ENCODE measurements at regions not wholly inside any gene's neighbourhood (a gene's known extent, or its start where the extent isn't known, plus 50 kb on each side); places are given as distances from the start of the nearest gene placed in this dataset.

GRCh38 chr1:199101139-199101538 lies 462.3 kb downstream of the PTPRC start:
- H3K79me1 ChIP-seq (ENCODE audit: low read depth, low read length) = no peaks in the 10 kb centered on the region
- no peak overlapping the region for H3K23ac ChIP-seq (ENCODE audit: low read depth, low read length, poor library complexity)
- H3K4me2 ChIP-seq (ENCODE audit: insufficient read depth, low read length, poor library complexity, severe bottlenecking) = no peak overlapping the region
- no peaks in the 10 kb centered on the region for H3K36me3 ChIP-seq (replicated peaks in 1 of 2; ENCODE audit: control insufficient read depth in 2 of 2, insufficient read depth in 2 of 2, low read length in 2 of 2)
- H2BK12ac ChIP-seq (ENCODE audit: low read length) = no peak overlapping the region
- no peak overlapping the region for H3K4ac ChIP-seq (ENCODE audit: low read length)
- no peak overlapping the region for H3K18ac ChIP-seq (ENCODE audit: low read length)
- no peak overlapping the region for H4K91ac ChIP-seq (ENCODE audit: low read depth, low read length, poor library complexity)
- H2BK15ac ChIP-seq (ENCODE audit: low read length) = no peak overlapping the region
- H3K27ac ChIP-seq (replicated peaks; ENCODE audit: low read length) = no peak overlapping the region
- no peak overlapping the region for H2BK5ac ChIP-seq (ENCODE audit: low read length)
- no peaks in the 10 kb centered on the region for H3K4me1 ChIP-seq (ENCODE audit: control insufficient read depth in 2 of 2, insufficient read depth in 1 of 2, low read depth in 1 of 2, low read length in 2 of 2)
- no peaks in the 10 kb centered on the region for H3K9me3 ChIP-seq (replicated peaks in 1 of 2; ENCODE audit: control insufficient read depth in 2 of 2, insufficient read depth in 1 of 2, low read depth in 1 of 2, low read length in 2 of 2)
- WGBS, 2 donors (ENCODE audit: extremely low coverage in 2 of 2, insufficient read length in 2 of 2, insufficient replicate concordance in 1 of 2) = no CpG with 5 or more reads among the region's 5 CpGs
- DNase-seq (ENCODE audit: low spot score) = no peak
- H3K4me3 ChIP-seq (ENCODE audit: low read length in 2 of 2) = no peak overlapping the region
- no peak overlapping the region for H2AK5ac ChIP-seq (ENCODE audit: low read depth, low read length)
- H2AFZ ChIP-seq (ENCODE audit: low read length) = no peak overlapping the region
- no peaks in the 10 kb centered on the region for H3K27me3 ChIP-seq (ENCODE audit: control insufficient read depth in 3 of 3, insufficient read depth in 3 of 3, low read depth in 1 of 3, low read length in 3 of 3)
- no peak overlapping the region for H3K9ac ChIP-seq (ENCODE audit: low read depth, low read length, poor library complexity)
- H2BK120ac ChIP-seq (ENCODE audit: low read depth, low read length) = no peak overlapping the region
- H4K8ac ChIP-seq (ENCODE audit: low read depth, low read length) = no peak overlapping the region
- H3K14ac ChIP-seq (ENCODE audit: low read length) = no peak overlapping the region

- no CpG with 5 or more reads among the region's 3 CpGs for WGBS, 2 donors (ENCODE audit: extremely low coverage in 2 of 2, insufficient read length in 2 of 2, insufficient replicate concordance in 1 of 2)
- no peak overlapping the region for H4K8ac ChIP-seq (ENCODE audit: low read depth, low read length)
- no peak overlapping the region for H2AK5ac ChIP-seq (ENCODE audit: low read depth, low read length)
- no peak overlapping the region for H2BK120ac ChIP-seq (ENCODE audit: low read depth, low read length)
- H3K14ac ChIP-seq (ENCODE audit: low read length) = no peak overlapping the region
- H3K9me3 ChIP-seq (replicated peaks in 1 of 2; ENCODE audit: control insufficient read depth in 2 of 2, insufficient read depth in 1 of 2, low read depth in 1 of 2, low read length in 2 of 2) = no peaks in the 10 kb centered on the region
- no peaks in the 10 kb centered on the region for H3K27me3 ChIP-seq (ENCODE audit: control insufficient read depth in 3 of 3, insufficient read depth in 3 of 3, low read depth in 1 of 3, low read length in 3 of 3)
- no peak for DNase-seq (ENCODE audit: low spot score)
- H2BK15ac ChIP-seq (ENCODE audit: low read length) = no peak overlapping the region
- no peak overlapping the region for H3K27ac ChIP-seq (replicated peaks; ENCODE audit: low read length)
- no peak overlapping the region for H2AFZ ChIP-seq (ENCODE audit: low read length)
- no peaks in the 10 kb centered on the region for H3K36me3 ChIP-seq (replicated peaks in 1 of 2; ENCODE audit: control insufficient read depth in 2 of 2, insufficient read depth in 2 of 2, low read length in 2 of 2)
- no peak overlapping the region for H3K18ac ChIP-seq (ENCODE audit: low read length)
- no peaks in the 10 kb centered on the region for H3K79me1 ChIP-seq (ENCODE audit: low read depth, low read length)
- no peak overlapping the region for H2BK12ac ChIP-seq (ENCODE audit: low read length)
- no peaks in the 10 kb centered on the region for H3K4me1 ChIP-seq (ENCODE audit: control insufficient read depth in 2 of 2, insufficient read depth in 1 of 2, low read depth in 1 of 2, low read length in 2 of 2)
- H3K9ac ChIP-seq (ENCODE audit: low read depth, low read length, poor library complexity) = no peak overlapping the region
- H4K91ac ChIP-seq (ENCODE audit: low read depth, low read length, poor library complexity) = no peak overlapping the region
- H3K4me2 ChIP-seq (ENCODE audit: insufficient read depth, low read length, poor library complexity, severe bottlenecking) = no peak overlapping the region
- no peak overlapping the region for H3K4me3 ChIP-seq (ENCODE audit: low read length in 2 of 2)
- no peak overlapping the region for H3K23ac ChIP-seq (ENCODE audit: low read depth, low read length, poor library complexity)
- H3K4ac ChIP-seq (ENCODE audit: low read length) = no peak overlapping the region
- H2BK5ac ChIP-seq (ENCODE audit: low read length) = no peak overlapping the region
These were observed 462.8 kb downstream of the PTPRC start for GRCh38 chr1:199101635-199102034.

DNA sequence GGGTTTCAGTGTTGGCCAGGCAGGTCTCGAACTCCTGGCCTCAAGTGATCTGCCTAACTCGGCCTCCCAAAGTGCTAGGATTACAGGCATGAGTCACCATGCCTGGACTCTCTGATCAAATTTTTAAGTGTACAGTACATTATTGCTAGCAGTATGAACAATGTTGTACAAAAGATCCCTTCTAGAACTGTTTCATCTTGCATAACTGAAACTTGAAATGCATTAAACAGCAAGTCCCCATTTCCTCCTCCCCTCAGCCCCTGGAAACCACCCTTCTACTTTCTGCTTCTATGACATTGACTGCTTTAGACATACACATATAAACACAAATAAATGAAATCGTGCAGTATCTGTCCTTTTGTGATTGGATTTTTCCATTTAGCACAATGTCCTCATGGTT lies 463.4 kb downstream of the PTPRC start:
- WGBS, 2 donors (ENCODE audit: extremely low coverage in 2 of 2, insufficient read length in 2 of 2, insufficient replicate concordance in 1 of 2) = no CpG with 5 or more reads among the region's 3 CpGs
- Histone ChIP-seq H3K23ac (ENCODE audit: low read depth, low read length, poor library complexity) (no peak overlapping the region), H2BK15ac (ENCODE audit: low read length) (no peak overlapping the region), H4K91ac (ENCODE audit: low read depth, low read length, poor library complexity) (no peak overlapping the region), H3K36me3 (replicated peaks in 1 of 2; ENCODE audit: control insufficient read depth in 2 of 2, insufficient read depth in 2 of 2, low read length in 2 of 2) (no peaks in the 10 kb centered on the region), H3K4ac (ENCODE audit: low read length) (no peak overlapping the region), H3K4me3 (ENCODE audit: low read length in 2 of 2) (no peak overlapping the region), H3K27me3 (ENCODE audit: control insufficient read depth in 3 of 3, insufficient read depth in 3 of 3, low read depth in 1 of 3, low read length in 3 of 3) (no peaks in the 10 kb centered on the region), H3K79me1 (ENCODE audit: low read depth, low read length) (no peaks in the 10 kb centered on the region), H2BK12ac (ENCODE audit: low read length) (no peak overlapping the region), H3K9me3 (replicated peaks in 1 of 2; ENCODE audit: control insufficient read depth in 2 of 2, insufficient read depth in 1 of 2, low read depth in 1 of 2, low read length in 2 of 2) (no peaks in the 10 kb centered on the region), H3K4me2 (ENCODE audit: insufficient read depth, low read length, poor library complexity, severe bottlenecking) (no peak overlapping the region), H2AK5ac (ENCODE audit: low read depth, low read length) (no peak overlapping the region), H3K4me1 (ENCODE audit: control insufficient read depth in 2 of 2, insufficient read depth in 1 of 2, low read depth in 1 of 2, low read length in 2 of 2) (no peaks in the 10 kb centered on the region), H3K14ac (ENCODE audit: low read length) (no peak overlapping the region), H3K18ac (ENCODE audit: low read length) (no peak overlapping the region), H2AFZ (ENCODE audit: low read length) (no peak overlapping the region), H3K9ac (ENCODE audit: low read depth, low read length, poor library complexity) (no peak overlapping the region), H2BK120ac (ENCODE audit: low read depth, low read length) (no peak overlapping the region), H2BK5ac (ENCODE audit: low read length) (no peak overlapping the region), H4K8ac (ENCODE audit: low read depth, low read length) (no peak overlapping the region), H3K27ac (replicated peaks; ENCODE audit: low read length) (no peak overlapping the region)
- no peak for DNase-seq (ENCODE audit: low spot score)

DNA sequence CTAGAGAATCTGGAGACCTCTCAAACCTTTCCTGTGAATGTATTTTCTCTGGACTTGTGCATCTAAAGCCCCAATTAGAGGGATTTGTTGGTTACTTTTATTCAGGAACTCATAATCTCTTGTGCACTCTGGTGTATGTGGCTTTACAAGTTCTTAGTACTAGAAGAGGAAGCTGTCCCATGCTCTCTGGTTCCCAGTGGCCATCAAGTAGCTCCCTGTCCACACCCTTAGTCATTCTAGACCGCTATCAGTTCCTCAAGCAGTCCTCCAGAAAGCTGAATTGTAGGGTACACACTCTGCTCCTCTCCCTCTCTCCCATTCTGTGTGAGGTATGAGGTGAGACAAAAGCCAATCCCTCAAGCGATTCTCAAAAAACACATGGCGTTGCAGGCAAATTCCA lies 470.3 kb downstream of the PTPRC start:
- Histone ChIP-seq H3K27ac (replicated peaks; ENCODE audit: low read length) (no peak overlapping the region), H2BK12ac (ENCODE audit: low read length) (no peak overlapping the region), H2AK5ac (ENCODE audit: low read depth, low read length) (no peak overlapping the region), H3K79me1 (ENCODE audit: low read depth, low read length) (no peaks in the 10 kb centered on the region), H3K9ac (ENCODE audit: low read depth, low read length, poor library complexity) (no peak overlapping the region), H2BK5ac (ENCODE audit: low read length) (no peak overlapping the region), H3K4me1 (ENCODE audit: control insufficient read depth in 2 of 2, insufficient read depth in 1 of 2, low read depth in 1 of 2, low read length in 2 of 2) (no peaks in the 10 kb centered on the region), H4K8ac (ENCODE audit: low read depth, low read length) (no peak overlapping the region), H3K4me3 (ENCODE audit: low read length in 2 of 2) (no peak overlapping the region), H3K23ac (ENCODE audit: low read depth, low read length, poor library complexity) (no peak overlapping the region), H4K91ac (ENCODE audit: low read depth, low read length, poor library complexity) (no peak overlapping the region), H3K36me3 (replicated peaks in 1 of 2; ENCODE audit: control insufficient read depth in 2 of 2, insufficient read depth in 2 of 2, low read length in 2 of 2) (no peaks in the 10 kb centered on the region), H3K9me3 (replicated peaks in 1 of 2; ENCODE audit: control insufficient read depth in 2 of 2, insufficient read depth in 1 of 2, low read depth in 1 of 2, low read length in 2 of 2) (peaks cover 0 to 11% of the 10 kb centered on the region in 2 donors), H2BK15ac (ENCODE audit: low read length) (no peak overlapping the region), H3K14ac (ENCODE audit: low read length) (no peak overlapping the region), H3K27me3 (ENCODE audit: control insufficient read depth in 3 of 3, insufficient read depth in 3 of 3, low read depth in 1 of 3, low read length in 3 of 3) (no peaks in the 10 kb centered on the region), H3K4me2 (ENCODE audit: insufficient read depth, low read length, poor library complexity, severe bottlenecking) (no peak overlapping the region), H2AFZ (ENCODE audit: low read length) (no peak overlapping the region), H3K4ac (ENCODE audit: low read length) (no peak overlapping the region), H2BK120ac (ENCODE audit: low read depth, low read length) (no peak overlapping the region), H3K18ac (ENCODE audit: low read length) (no peak overlapping the region)
- WGBS, 2 donors (ENCODE audit: extremely low coverage in 2 of 2, insufficient read length in 2 of 2, insufficient replicate concordance in 1 of 2) = no CpG with 5 or more reads among the region's 3 CpGs
- DNase-seq (ENCODE audit: low spot score) = no peak
